DMS 273 (cell line): ENCODE measurements at regions not wholly inside any gene's neighbourhood (a gene's known extent, or its start where the extent isn't known, plus 50 kb on each side); places are given as distances from the start of the nearest gene placed in this dataset.

Experiments
- DNase-seq: peaks from one replicate; lab custom pipeline; 2025; ENCODE audit not compliant: unreplicated experiment; lab: John Stamatoyannopoulos, UW

GRCh38 chr5:136699651-136700050 is 334.3 kb upstream of the TRPC7 start:
- no peak for DNase-seq

GRCh38 chr5:136698970-136699369 is 333.6 kb upstream of the TRPC7 start:
- no peak for DNase-seq

GRCh38 chr5:136694258-136694657 is 328.9 kb upstream of the TRPC7 start:
- DNase-seq, result no peak

- DNase-seq, result no peak
These were observed 324.2 kb upstream of the TRPC7 start for GRCh38 chr5:136689552-136689951.

- DNase-seq, result peak; percentile 26
These were observed 321.0 kb upstream of the TRPC7 start for GRCh38 chr5:136686192-136686872.

- DNase-seq, result no peak
These were observed 317.6 kb upstream of the TRPC7 start for GRCh38 chr5:136682986-136683385.

GRCh38 chr5:136679233-136679632 is 313.9 kb upstream of the TRPC7 start:
- no peak for DNase-seq

- no peak for DNase-seq
These were observed 311.9 kb upstream of the TRPC7 start for GRCh38 chr5:136677217-136677616.

GRCh38 chr5:136676685-136677084 is 311.3 kb upstream of the TRPC7 start:
- DNase-seq, result no peak

- DNase-seq, result no peak
These were observed 310.4 kb upstream of the TRPC7 start for GRCh38 chr5:136675769-136676168.

GRCh38 chr5:136674178-136674577 is 308.8 kb upstream of the TRPC7 start:
- no peak for DNase-seq

- DNase-seq, result no peak
These were observed 302.4 kb upstream of the TRPC7 start for GRCh38 chr5:136667789-136668188.

GRCh38 chr5:136666970-136667620 is 301.8 kb upstream of the TRPC7 start:
- DNase-seq, result no peak

- no peak for DNase-seq
These were observed 300.0 kb upstream of the TRPC7 start for GRCh38 chr5:136665331-136665730.

GRCh38 chr5:136661026-136661425 is 295.7 kb upstream of the TRPC7 start:
- DNase-seq, result no peak

- no peak for DNase-seq
These were observed 291.5 kb upstream of the TRPC7 start for GRCh38 chr5:136656811-136657210.

GRCh38 chr5:136655468-136655867 is 290.1 kb upstream of the TRPC7 start:
- DNase-seq, result no peak

- DNase-seq, result no peak
These were observed 281.6 kb upstream of the TRPC7 start for GRCh38 chr5:136646915-136647314.

GRCh38 chr5:136642976-136643375 is 277.6 kb upstream of the TRPC7 start:
- DNase-seq, result no peak

- DNase-seq, result no peak
These were observed 274.3 kb upstream of the TRPC7 start for GRCh38 chr5:136639616-136640015.

- no peak for DNase-seq
These were observed 272.7 kb upstream of the TRPC7 start for GRCh38 chr5:136638084-136638483.

- DNase-seq, result no peak
These were observed 270.7 kb upstream of the TRPC7 start for GRCh38 chr5:136636001-136636400.

GRCh38 chr5:136631186-136631585 is 265.8 kb upstream of the TRPC7 start:
- DNase-seq, result no peak
